Neutrophil (primary cell): ENCODE measurements at regions not wholly inside any gene's neighbourhood (a gene's known extent, or its start where the extent isn't known, plus 50 kb on each side); places are given as distances from the start of the nearest gene placed in this dataset.

Experiments
- H3K27ac ChIP-seq: fragments of 200-600 bp; sonication (generic); 2 replicates; pipeline ENCODE4 v1.5.1; 2016; ENCODE audit warnings: mild to moderate bottlenecking, moderate library complexity
- H3K27me3 ChIP-seq: fragments of 200-600 bp; sonication (generic); 2 replicates; pipeline ENCODE4 v1.6.0; 2016; ENCODE audit warnings: mild to moderate bottlenecking
- H3K36me3 ChIP-seq: fragments of 200-600 bp; sonication (generic); 2 replicates; pipeline ENCODE4 v1.5.1; 2017
- H3K4me1 ChIP-seq, 2 experiments: fragments of 200-600 bp in 1 of 2; sonication (generic) in 1 of 2; 1 replicate in 1 of 2; 2 replicates in 1 of 2; pipeline versions ENCODE4 v1.5.1 to v1.6.1; 2013 to 2016; ENCODE audit warnings: low read depth in 1 of 2, low read length in 1 of 2, mild to moderate bottlenecking in 1 of 2, moderate library complexity in 1 of 2; ENCODE audit not compliant: control insufficient read depth in 1 of 2, insufficient read depth in 1 of 2
- H3K4me3 ChIP-seq, 2 experiments: fragments of 200-600 bp in 1 of 2; sonication (generic) in 1 of 2; 1 replicate in 1 of 2; 2 replicates in 1 of 2; pipeline ENCODE4 v1.5.1; 2013 to 2016; ENCODE audit warnings: low read depth in 1 of 2, low read length in 1 of 2, mild to moderate bottlenecking in 1 of 2, moderate library complexity in 1 of 2
- H3K9me3 ChIP-seq: fragments of 200-600 bp; sonication (generic); 2 replicates; pipeline ENCODE4 v1.5.1; 2016
- TF ChIP-seq, protein P1 (sequence below): fragments of 200-600 bp; sonication (generic); IDR thresholded peaks from 2 replicates; pipeline ENCODE4 v1.5.1; 2016; ENCODE audit warnings: antibody characterized with exemption

DNA sequence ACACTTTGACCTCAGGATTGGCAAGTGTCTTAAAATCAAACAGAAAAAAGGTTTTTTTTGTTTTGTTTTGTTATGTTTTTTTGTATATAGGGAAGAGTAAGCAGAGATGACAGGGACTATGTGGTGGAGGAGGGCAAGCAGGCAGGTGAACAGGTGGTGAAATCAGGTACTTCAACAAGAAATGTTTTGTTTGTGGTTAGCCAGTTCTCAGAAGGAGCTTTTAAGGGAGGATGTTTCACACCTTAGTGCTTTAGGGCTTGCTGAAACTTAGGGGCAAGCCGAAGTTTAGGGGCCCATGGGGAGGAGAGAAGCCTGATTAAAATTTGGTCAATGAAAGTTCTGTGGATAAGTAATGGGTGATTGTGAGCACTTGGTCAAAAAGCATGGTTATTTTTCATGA is 370.7 kb upstream of the SLCO3A1 start:
- TF ChIP-seq, protein P1, sequence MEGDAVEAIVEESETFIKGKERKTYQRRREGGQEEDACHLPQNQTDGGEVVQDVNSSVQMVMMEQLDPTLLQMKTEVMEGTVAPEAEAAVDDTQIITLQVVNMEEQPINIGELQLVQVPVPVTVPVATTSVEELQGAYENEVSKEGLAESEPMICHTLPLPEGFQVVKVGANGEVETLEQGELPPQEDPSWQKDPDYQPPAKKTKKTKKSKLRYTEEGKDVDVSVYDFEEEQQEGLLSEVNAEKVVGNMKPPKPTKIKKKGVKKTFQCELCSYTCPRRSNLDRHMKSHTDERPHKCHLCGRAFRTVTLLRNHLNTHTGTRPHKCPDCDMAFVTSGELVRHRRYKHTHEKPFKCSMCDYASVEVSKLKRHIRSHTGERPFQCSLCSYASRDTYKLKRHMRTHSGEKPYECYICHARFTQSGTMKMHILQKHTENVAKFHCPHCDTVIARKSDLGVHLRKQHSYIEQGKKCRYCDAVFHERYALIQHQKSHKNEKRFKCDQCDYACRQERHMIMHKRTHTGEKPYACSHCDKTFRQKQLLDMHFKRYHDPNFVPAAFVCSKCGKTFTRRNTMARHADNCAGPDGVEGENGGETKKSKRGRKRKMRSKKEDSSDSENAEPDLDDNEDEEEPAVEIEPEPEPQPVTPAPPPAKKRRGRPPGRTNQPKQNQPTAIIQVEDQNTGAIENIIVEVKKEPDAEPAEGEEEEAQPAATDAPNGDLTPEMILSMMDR = no peak
- Histone ChIP-seq H3K36me3 (no peaks in the 10 kb centered on the region), H3K27me3 (peaks cover 8% of the 10 kb centered on the region), H3K9me3 (no peaks in the 10 kb centered on the region), H3K27ac (no peak overlapping the region), H3K4me3 (no peak overlapping the region), H3K4me1 (peaks cover 0 to 9% of the 10 kb centered on the region in 2 experiments)

DNA sequence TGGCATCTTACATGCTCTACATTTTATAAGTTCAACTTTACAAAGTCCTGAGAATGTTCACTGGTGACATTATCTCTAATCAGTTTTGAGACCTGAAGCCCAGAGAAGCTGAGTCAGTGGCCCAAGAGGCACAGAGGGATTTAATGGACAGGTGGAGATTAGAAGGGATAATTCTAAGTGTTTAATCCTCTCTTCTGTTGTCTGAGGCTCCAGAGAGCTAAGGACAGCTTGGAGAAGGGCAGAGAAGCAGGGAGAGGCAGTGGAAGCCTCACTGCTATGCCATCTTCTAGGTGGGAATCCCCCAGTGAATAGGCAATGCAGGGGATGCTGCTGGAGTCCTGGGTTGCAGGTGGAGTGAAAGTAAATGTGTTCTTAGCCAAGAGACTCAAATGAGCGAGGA is 369.4 kb upstream of the SLCO3A1 start:
- Histone ChIP-seq H3K27me3 (peaks cover 5% of the 10 kb centered on the region), H3K4me3 (no peak overlapping the region), H3K4me1 (peaks cover 0 to 9% of the 10 kb centered on the region in 2 experiments)

GRCh38 chr15:91488452-91488851 is 365.1 kb upstream of the SLCO3A1 start:
- TF ChIP-seq, protein P1 = no peak
- Histone ChIP-seq H3K27ac (no peak overlapping the region), H3K4me1 (peaks cover 3 to 19% of the 10 kb centered on the region in 2 experiments), H3K27me3 (peaks cover 5% of the 10 kb centered on the region), H3K36me3 (no peaks in the 10 kb centered on the region), H3K9me3 (no peaks in the 10 kb centered on the region), H3K4me3 (no peak overlapping the region)

More for the DNA sequence above, 369.4 kb upstream of the SLCO3A1 start:
- no peaks in the 10 kb centered on the region for H3K9me3 ChIP-seq
- TF ChIP-seq, protein P1 = no peak
- no peak overlapping the region for H3K27ac ChIP-seq
- no peaks in the 10 kb centered on the region for H3K36me3 ChIP-seq

- H3K4me1 ChIP-seq = peaks cover 9 to 16% of the 10 kb centered on the region in 2 experiments
- no peak overlapping the region for H3K4me3 ChIP-seq
- H3K9me3 ChIP-seq = no peaks in the 10 kb centered on the region
- no peaks in the 10 kb centered on the region for H3K27me3 ChIP-seq
- TF ChIP-seq, protein P1 = no peak
- H3K36me3 ChIP-seq = no peaks in the 10 kb centered on the region
- no peak overlapping the region for H3K27ac ChIP-seq
These were observed 363.3 kb upstream of the SLCO3A1 start for GRCh38 chr15:91490211-91490610.

DNA sequence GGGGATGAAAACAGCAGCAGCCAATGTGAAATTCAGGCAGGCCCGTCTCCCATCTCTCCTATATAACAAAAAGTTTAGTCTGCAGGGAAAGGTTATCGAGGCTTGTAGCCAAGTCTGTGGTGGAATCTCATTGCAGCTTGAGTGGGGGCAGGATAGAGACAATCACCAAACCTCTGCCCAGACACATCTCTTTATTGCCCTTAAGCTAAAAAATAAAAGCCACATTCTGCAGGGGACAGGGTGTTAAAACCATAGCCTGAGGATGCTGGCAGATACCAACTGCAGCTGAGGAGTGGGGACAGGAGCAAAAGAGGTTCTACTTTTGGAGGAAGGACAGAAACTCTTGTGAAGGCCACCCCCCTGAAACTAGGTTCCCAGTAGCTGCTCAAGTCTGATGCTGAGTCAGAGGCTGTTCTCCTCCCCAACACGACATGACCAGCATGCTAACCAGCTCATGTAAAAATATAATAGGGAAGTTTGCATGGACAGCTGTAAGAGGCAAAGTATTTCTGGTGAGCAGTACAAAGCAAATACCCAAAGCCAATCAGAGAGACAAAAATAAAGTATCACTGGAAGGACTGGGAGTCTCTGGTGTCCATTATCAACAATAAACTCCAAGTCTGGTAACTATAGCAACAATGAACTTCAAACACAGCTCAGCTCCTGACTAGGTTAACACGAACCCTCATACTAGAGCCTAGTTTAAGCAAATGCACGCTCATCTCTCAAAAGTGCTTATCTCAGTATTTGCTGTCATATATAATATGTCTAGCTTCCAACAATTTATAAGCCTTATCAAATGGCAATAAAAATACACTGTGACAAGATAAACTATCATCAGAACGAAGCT is 362.2 kb upstream of the SLCO3A1 start:
- no peaks in the 10 kb centered on the region for H3K36me3 ChIP-seq
- H3K4me1 ChIP-seq = peaks cover 9 to 14% of the 10 kb centered on the region in 2 experiments
- H3K27me3 ChIP-seq = no peaks in the 10 kb centered on the region
- H3K27ac ChIP-seq = no peak overlapping the region
- H3K4me3 ChIP-seq = no peak overlapping the region
- no peaks in the 10 kb centered on the region for H3K9me3 ChIP-seq
- TF ChIP-seq, protein P1 = no peak
